Upper lobe of left lung (tissue), 4 donors: ENCODE measurements at regions not wholly inside any gene's neighbourhood (a gene's known extent, or its start where the extent isn't known, plus 50 kb on each side); places are given as distances from the start of the nearest gene placed in this dataset.

ENCODE experiments used
- POLR2A ChIP-seq, 4 donors: fragments of 450-650 bp; IDR thresholded peaks; one replicate each; pipeline ENCODE4 v1.5.1; 2016 to 2017; ENCODE audit warnings: antibody characterized with exemption in 4 of 4, mild to moderate bottlenecking in 2 of 4
- TF ChIP-seq, protein P1 (sequence below), 6 experiments: fragments of 450-650 bp in 4 of 6; fragments of 200-600 bp in 2 of 6; sonication (generic) in 2 of 6; IDR thresholded peaks; one replicate each; pipeline ENCODE4 v1.5.1; 2016 to 2019; ENCODE audit warnings: antibody characterized with exemption in 6 of 6

DNA sequence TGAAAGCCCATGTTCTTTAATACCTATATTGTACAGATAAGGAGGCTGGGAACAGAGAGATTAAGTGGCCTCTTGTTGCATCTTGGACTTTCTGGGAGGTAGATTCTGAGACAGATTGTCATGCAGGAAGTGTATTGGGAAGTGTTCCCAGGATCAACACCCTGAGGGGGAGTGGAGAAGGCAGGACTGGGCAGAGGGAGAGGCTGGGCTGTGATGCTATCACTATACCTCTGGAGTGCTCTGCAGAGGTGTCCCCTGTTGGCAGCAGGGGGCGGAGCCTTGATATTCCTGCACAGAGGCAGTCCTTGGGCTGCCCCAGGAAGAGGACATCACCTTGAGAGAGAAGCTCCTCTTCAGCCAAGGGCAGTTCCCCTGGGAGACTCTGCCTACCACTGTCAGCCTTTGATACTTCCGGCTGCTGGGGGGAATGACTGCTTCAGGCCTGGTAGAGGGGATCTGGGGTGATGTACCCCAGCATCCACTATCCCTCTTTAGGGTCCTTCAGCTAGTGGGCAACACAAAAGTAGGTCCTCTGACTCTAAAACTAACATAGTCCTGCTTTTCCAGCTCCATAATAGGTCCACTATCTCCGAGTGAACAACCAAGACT is 97.4 kb upstream of the RNU6-1 start:
- TF ChIP-seq, protein P1, sequence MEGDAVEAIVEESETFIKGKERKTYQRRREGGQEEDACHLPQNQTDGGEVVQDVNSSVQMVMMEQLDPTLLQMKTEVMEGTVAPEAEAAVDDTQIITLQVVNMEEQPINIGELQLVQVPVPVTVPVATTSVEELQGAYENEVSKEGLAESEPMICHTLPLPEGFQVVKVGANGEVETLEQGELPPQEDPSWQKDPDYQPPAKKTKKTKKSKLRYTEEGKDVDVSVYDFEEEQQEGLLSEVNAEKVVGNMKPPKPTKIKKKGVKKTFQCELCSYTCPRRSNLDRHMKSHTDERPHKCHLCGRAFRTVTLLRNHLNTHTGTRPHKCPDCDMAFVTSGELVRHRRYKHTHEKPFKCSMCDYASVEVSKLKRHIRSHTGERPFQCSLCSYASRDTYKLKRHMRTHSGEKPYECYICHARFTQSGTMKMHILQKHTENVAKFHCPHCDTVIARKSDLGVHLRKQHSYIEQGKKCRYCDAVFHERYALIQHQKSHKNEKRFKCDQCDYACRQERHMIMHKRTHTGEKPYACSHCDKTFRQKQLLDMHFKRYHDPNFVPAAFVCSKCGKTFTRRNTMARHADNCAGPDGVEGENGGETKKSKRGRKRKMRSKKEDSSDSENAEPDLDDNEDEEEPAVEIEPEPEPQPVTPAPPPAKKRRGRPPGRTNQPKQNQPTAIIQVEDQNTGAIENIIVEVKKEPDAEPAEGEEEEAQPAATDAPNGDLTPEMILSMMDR (IDR thresholded peaks at IDR 0.05), result no peak
- TF ChIP-seq POLR2A (IDR thresholded peaks at IDR 0.05), result no peak
